ENCODE measurements at regions not wholly inside any gene's neighbourhood (a gene's known extent, or its start where the extent isn't known, plus 50 kb on each side); places are given as distances from the start of the nearest gene placed in this dataset.

- H3K9me3 ChIP-seq (ENCODE audit: insufficient read depth in 2 of 2, low read depth in 1 of 2, low read length in 1 of 2) = no peaks in the 10 kb centered on the region
- H2BK20ac ChIP-seq (ENCODE audit: low read length) = no peak overlapping the region
- FAIRE-seq (no peak), DNase-seq (ENCODE audit: low read depth in 1 of 2, low spot score in 2 of 2) (no peak)
- ChIA-PET POLR2A (ENCODE audit: partially characterized antibody) (no interaction called here), CTCF (ENCODE audit: partially characterized antibody) (interaction anchor here (1.0 to 1.7 kb wide), 5 partner anchors 10 to 197 kb away, joined by 3 to 7 read pairs (median 4); no protein-coding TSS in a partner anchor)
- no peak overlapping the region for H3K27ac ChIP-seq (ENCODE audit: low read depth, low read length)
- no peak overlapping the region for H3K14ac ChIP-seq (ENCODE audit: insufficient read length)
- no peaks in the 10 kb centered on the region for H4K20me1 ChIP-seq (replicated peaks in 1 of 2; ENCODE audit: control insufficient read depth in 1 of 2, insufficient read depth in 2 of 2, low read length in 2 of 2)
- no peak overlapping the region for H4K91ac ChIP-seq (replicated peaks; ENCODE audit: insufficient read length, low read length)
- H3K4ac ChIP-seq (replicated peaks; ENCODE audit: insufficient read length, low read depth, low read length) = no peak overlapping the region
- H3K4me3 ChIP-seq (ENCODE audit: extremely low read depth in 1 of 4, insufficient read depth in 2 of 4, low read depth in 3 of 4, low read length in 4 of 4) = no peak overlapping the region
- H2BK5ac ChIP-seq (ENCODE audit: low read depth, low read length) = no peak overlapping the region
- H3K23me2 ChIP-seq (ENCODE audit: low read depth, low read length) = no peaks in the 10 kb centered on the region
- H3K36me3 ChIP-seq (ENCODE audit: control insufficient read depth in 2 of 4, insufficient read depth in 4 of 4, low read length in 3 of 4) = no peaks in the 10 kb centered on the region
- H4K8ac ChIP-seq (ENCODE audit: extremely low read depth, insufficient read depth, low read length) = no peak overlapping the region
- H3K79me1 ChIP-seq (ENCODE audit: low read depth, low read length) = no peaks in the 10 kb centered on the region; the same call in 1 of the 2 replicates
- H3K9ac ChIP-seq (replicated peaks in 1 of 4; ENCODE audit: extremely low read depth in 1 of 4, low read depth in 3 of 4, low read length in 3 of 4) = no peak overlapping the region
- no peak overlapping the region for H2BK15ac ChIP-seq (ENCODE audit: low read length)
- 91% methylated on average over 3 of the region's 3 CpGs; no CpG with 5 or more reads in 1 of the 2 experiments for WGBS, 2 experiments (ENCODE audit: extremely low coverage in 1 of 2, insufficient coverage in 1 of 2, insufficient read length in 1 of 2, insufficient replicate concordance in 2 of 2, low coverage in 1 of 2, low lambda C conversion rate in 2 of 2, missing lambda C conversion rate in 1 of 2)
- no peak overlapping the region for H2BK120ac ChIP-seq (replicated peaks; ENCODE audit: low read depth, low read length)
- TF ChIP-seq YY1 (IDR thresholded peaks at IDR 0.05; ENCODE audit: low read depth, low read length) (no peak), KDM5A (IDR thresholded peaks at IDR 0.05; ENCODE audit: low read length) (no peak), RAD21 (IDR thresholded peaks at IDR 0.05 in 1 of 2, conservative IDR thresholded peaks at IDR 0.05 in 1 of 2; ENCODE audit: low read depth in 2 of 2, low read length in 2 of 2) (peak; percentile 14 to 36)
- no peak overlapping the region for H3K56ac ChIP-seq (replicated peaks; ENCODE audit: insufficient read length, low read depth, low read length)
- no peaks in the 10 kb centered on the region for H3K27me3 ChIP-seq (replicated peaks in 1 of 4; ENCODE audit: control insufficient read depth in 3 of 4, extremely low read depth in 1 of 4, insufficient read depth in 3 of 4, low read length in 3 of 4)
- no peak overlapping the region for H3K23ac ChIP-seq (ENCODE audit: insufficient read length)
- H3K18ac ChIP-seq (ENCODE audit: extremely low read depth, low read length) = no peak overlapping the region
- H3K4me1 ChIP-seq (replicated peaks in 1 of 4; ENCODE audit: control insufficient read depth in 3 of 4, insufficient read depth in 4 of 4, low read length in 3 of 4) = no peaks in the 10 kb centered on the region
- no peak overlapping the region for H3K4me2 ChIP-seq (ENCODE audit: insufficient read depth in 1 of 2, low read depth in 2 of 2, low read length in 2 of 2)
- H2AFZ ChIP-seq (ENCODE audit: low read length) = no peak overlapping the region
- H2AK5ac ChIP-seq (ENCODE audit: low read depth, low read length) = no peak overlapping the region
- H3K79me2 ChIP-seq (ENCODE audit: control insufficient read depth in 1 of 2, insufficient read depth in 2 of 2, low read length in 2 of 2) = no peaks in the 10 kb centered on the region
- no peak overlapping the region for H2BK12ac ChIP-seq (ENCODE audit: low read depth, low read length)
- H4K5ac ChIP-seq (ENCODE audit: insufficient read length, low read depth, low read length) = no peak overlapping the region
These were observed 592.7 kb upstream of the MAN1A1 start for GRCh38 chr6:119942078-119942752.
